Adrenal gland (tissue), 5 donors: ENCODE measurements at regions not wholly inside any gene's neighbourhood (a gene's known extent, or its start where the extent isn't known, plus 50 kb on each side); places are given as distances from the start of the nearest gene placed in this dataset.

Source experiments
- POLR2A ChIP-seq, 2 donors: fragments of 450-650 bp; IDR thresholded peaks; one replicate each; pipeline ENCODE4 v1.6.1; 2017; ENCODE audit warnings: antibody characterized with exemption in 2 of 2, mild to moderate bottlenecking in 2 of 2, moderate library complexity in 1 of 2
- TF ChIP-seq, protein P1 (sequence below), 6 experiments: fragments of 450-650 bp in 4 of 6; fragments of 200-600 bp in 2 of 6; sonication (generic) in 1 of 6; IDR thresholded peaks; 1 replicate in 5 of 6; 2 replicates in 1 of 6; pipeline versions ENCODE4 v1.5.1 to v1.8.0; 2016 to 2021; ENCODE audit warnings: antibody characterized with exemption in 6 of 6, mild to moderate bottlenecking in 2 of 6, moderate library complexity in 1 of 6
- donor health status: DM: no; HTN: no; CAD: no.

GRCh38 chr11:34566208-34566551 is 52.6 kb upstream of the ELF5 start:
- TF ChIP-seq POLR2A (IDR thresholded peaks at IDR 0.05): no peak
- TF ChIP-seq, protein P1, sequence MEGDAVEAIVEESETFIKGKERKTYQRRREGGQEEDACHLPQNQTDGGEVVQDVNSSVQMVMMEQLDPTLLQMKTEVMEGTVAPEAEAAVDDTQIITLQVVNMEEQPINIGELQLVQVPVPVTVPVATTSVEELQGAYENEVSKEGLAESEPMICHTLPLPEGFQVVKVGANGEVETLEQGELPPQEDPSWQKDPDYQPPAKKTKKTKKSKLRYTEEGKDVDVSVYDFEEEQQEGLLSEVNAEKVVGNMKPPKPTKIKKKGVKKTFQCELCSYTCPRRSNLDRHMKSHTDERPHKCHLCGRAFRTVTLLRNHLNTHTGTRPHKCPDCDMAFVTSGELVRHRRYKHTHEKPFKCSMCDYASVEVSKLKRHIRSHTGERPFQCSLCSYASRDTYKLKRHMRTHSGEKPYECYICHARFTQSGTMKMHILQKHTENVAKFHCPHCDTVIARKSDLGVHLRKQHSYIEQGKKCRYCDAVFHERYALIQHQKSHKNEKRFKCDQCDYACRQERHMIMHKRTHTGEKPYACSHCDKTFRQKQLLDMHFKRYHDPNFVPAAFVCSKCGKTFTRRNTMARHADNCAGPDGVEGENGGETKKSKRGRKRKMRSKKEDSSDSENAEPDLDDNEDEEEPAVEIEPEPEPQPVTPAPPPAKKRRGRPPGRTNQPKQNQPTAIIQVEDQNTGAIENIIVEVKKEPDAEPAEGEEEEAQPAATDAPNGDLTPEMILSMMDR (IDR thresholded peaks at IDR 0.05): no peak
